HK-2 (cell line): ENCODE measurements at regions not wholly inside any gene's neighbourhood (a gene's known extent, or its start where the extent isn't known, plus 50 kb on each side); places are given as distances from the start of the nearest gene placed in this dataset.

Experiments
- DNase-seq: peaks from one replicate; pipeline ENCODE4 v3.0.0-alpha.2; 2018; ENCODE audit not compliant: unreplicated experiment

DNA sequence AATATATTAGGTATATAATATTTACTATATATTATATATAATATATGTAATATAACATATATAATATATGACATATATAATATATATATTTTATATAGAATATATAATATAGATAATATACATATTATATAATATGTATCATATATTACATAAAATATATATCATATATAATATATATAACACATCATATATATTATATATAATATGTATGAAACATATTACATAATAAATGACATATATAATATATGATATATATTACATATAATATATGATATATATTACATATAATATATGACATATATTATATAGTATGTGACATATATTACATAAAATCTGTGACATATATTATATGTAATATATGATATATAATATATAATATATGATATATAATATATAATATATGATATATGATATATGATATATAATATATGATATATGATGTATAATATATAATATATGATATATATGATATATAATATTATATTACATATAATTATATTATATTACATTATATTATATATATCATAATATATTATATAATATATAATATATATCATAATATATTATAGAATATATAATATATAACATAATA is 119.5 kb upstream of the RIMBP3 start:
- no peak for DNase-seq

DNA sequence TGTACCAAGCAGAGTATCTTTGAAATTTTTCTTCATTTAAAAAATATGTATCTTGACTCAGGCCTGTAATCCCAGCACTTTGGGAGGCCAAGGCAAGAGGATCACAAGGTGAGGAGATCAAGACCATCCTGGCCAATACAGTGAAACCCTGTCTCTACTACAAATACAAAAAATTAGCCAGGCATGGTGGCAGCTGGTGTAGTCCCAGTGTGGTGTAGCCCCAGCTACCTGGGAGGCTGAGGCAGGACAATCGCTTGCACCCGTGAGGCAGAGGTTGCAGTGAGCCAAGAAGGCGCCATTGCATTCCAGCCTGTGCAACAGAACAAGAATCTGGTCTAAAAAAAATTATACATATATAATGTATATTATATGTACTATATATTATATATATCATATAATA is 118.7 kb upstream of the RIMBP3 start:
- peak; percentile 0 for DNase-seq
